ENCODE measurements at regions not wholly inside any gene's neighbourhood (a gene's known extent, or its start where the extent isn't known, plus 50 kb on each side); places are given as distances from the start of the nearest gene placed in this dataset.

DNA sequence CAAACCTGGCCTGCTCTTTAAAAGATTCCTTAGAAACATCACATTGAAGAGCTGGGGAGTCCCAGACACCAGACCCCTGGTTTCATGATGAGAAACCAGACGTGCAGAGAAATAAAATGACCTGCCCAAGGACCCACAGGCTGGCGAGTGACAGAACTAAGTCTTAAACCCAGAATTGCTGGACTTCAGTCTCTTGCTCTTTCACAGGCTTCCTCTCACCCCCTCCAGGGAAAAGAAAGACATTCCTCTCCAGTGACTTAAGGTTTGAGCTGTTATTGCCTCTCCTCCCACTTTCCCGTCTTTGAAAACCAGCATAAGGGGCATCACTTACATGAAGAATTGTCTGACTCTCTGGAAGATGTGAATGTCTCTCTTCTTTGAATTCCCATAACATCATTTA, 535.2 kb downstream of the IRX1 start:
- H3K9ac ChIP-seq (ENCODE audit: extremely low read depth, insufficient read length, low read length) = no peak overlapping the region
- peaks cover 0 to 2% of the 10 kb centered on the region in 2 experiments; a peak in 1 of 5 replicates for H3K9me3 Mint-ChIP-seq
- no peaks in the 10 kb centered on the region for H4K20me1 ChIP-seq (ENCODE audit: control insufficient read depth, insufficient read depth, insufficient read length)
- no peak overlapping the region for H3K27ac Mint-ChIP-seq
- no peak overlapping the region for H2BK20ac ChIP-seq (ENCODE audit: low read depth, low read length, poor library complexity, severe bottlenecking)
- no peak overlapping the region for H4K8ac ChIP-seq (replicated peaks; ENCODE audit: insufficient read length, low read depth, low read length)
- H3K23me2 ChIP-seq (ENCODE audit: insufficient read length, low read depth, low read length, poor library complexity, severe bottlenecking) = no peaks in the 10 kb centered on the region
- no peak overlapping the region for H2BK120ac ChIP-seq (ENCODE audit: low read depth, low read length, poor library complexity, severe bottlenecking)
- H3K4me2 ChIP-seq (ENCODE audit: insufficient read depth, insufficient read length, low read length) = no peak overlapping the region
- H2BK5ac ChIP-seq (ENCODE audit: insufficient read length, low read length) = no peak overlapping the region
- no peak for DNase-seq
- no peak overlapping the region for H2BK12ac ChIP-seq (ENCODE audit: insufficient read length, low read depth, low read length)
- H3K27me3 ChIP-seq (ENCODE audit: insufficient read depth, low read length) = no peaks in the 10 kb centered on the region
- no peak overlapping the region for H3K18ac ChIP-seq (ENCODE audit: insufficient read length, low read depth, low read length)
- no peak overlapping the region for H3K4me3 Mint-ChIP-seq
- no peak overlapping the region for H3K27ac ChIP-seq (ENCODE audit: insufficient read length, low read depth, low read length)
- H3K4ac ChIP-seq (ENCODE audit: low read depth, low read length) = no peak overlapping the region
- H3K9me3 ChIP-seq (ENCODE audit: control insufficient read depth, low read depth, low read length) = no peaks in the 10 kb centered on the region
- no peaks in the 10 kb centered on the region for H3K4me1 Mint-ChIP-seq
- no peak overlapping the region for H4K5ac ChIP-seq (ENCODE audit: insufficient read length, low read depth, low read length)
- no peak overlapping the region for H3T11ph ChIP-seq (ENCODE audit: low read length)
- TF ChIP-seq, protein P1, sequence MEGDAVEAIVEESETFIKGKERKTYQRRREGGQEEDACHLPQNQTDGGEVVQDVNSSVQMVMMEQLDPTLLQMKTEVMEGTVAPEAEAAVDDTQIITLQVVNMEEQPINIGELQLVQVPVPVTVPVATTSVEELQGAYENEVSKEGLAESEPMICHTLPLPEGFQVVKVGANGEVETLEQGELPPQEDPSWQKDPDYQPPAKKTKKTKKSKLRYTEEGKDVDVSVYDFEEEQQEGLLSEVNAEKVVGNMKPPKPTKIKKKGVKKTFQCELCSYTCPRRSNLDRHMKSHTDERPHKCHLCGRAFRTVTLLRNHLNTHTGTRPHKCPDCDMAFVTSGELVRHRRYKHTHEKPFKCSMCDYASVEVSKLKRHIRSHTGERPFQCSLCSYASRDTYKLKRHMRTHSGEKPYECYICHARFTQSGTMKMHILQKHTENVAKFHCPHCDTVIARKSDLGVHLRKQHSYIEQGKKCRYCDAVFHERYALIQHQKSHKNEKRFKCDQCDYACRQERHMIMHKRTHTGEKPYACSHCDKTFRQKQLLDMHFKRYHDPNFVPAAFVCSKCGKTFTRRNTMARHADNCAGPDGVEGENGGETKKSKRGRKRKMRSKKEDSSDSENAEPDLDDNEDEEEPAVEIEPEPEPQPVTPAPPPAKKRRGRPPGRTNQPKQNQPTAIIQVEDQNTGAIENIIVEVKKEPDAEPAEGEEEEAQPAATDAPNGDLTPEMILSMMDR (conservative IDR thresholded peaks at IDR 0.05) = no peak
- peaks cover 0 to 4% (median 0%) of the 10 kb centered on the region in 3 experiments; a peak in 1 of 7 replicates for H3K36me3 Mint-ChIP-seq (ENCODE audit: insufficient read depth in 1 of 3, low read depth in 3 of 3)
- H3K14ac ChIP-seq (ENCODE audit: insufficient read depth, low read length) = no peak overlapping the region
- H2AFZ ChIP-seq (ENCODE audit: low read length) = no peak overlapping the region
- H2AK5ac ChIP-seq (ENCODE audit: insufficient read length, low read length) = no peak overlapping the region
- H3K4me1 ChIP-seq (ENCODE audit: insufficient read depth, low read length) = no peaks in the 10 kb centered on the region
- H3K27me3 Mint-ChIP-seq (ENCODE audit: low read depth) = peaks cover 1% of the 10 kb centered on the region
- H3K79me1 ChIP-seq (ENCODE audit: insufficient read depth, low read depth, low read length, poor library complexity, severe bottlenecking) = no peaks in the 10 kb centered on the region
- H3K79me2 ChIP-seq (ENCODE audit: insufficient read depth, low read length) = no peaks in the 10 kb centered on the region
- H3K23ac ChIP-seq (ENCODE audit: insufficient read length, low read depth, low read length) = no peak overlapping the region
- H3K56ac ChIP-seq (ENCODE audit: insufficient read length, low read depth, low read length) = no peak overlapping the region
- no peak overlapping the region for H4K91ac ChIP-seq (ENCODE audit: insufficient read length, low read depth, low read length)
- no CpG with 5 or more reads among the region's 3 CpGs for WGBS (ENCODE audit: extremely low coverage, insufficient read length, low lambda C conversion rate)
- H2BK15ac ChIP-seq (ENCODE audit: low read depth, low read length) = no peak overlapping the region

Data from H9 (cell line).